Brain pericyte (primary cell): ENCODE measurements at regions not wholly inside any gene's neighbourhood (a gene's known extent, or its start where the extent isn't known, plus 50 kb on each side); places are given as distances from the start of the nearest gene placed in this dataset.

Experiments used
- DNase-seq: peaks from one replicate; pipeline ENCODE4 v3.0.0-alpha.2; 2012; ENCODE audit warnings: low read depth, low spot score

GRCh38 chr15:39176030-39176429 is 404.8 kb upstream of the THBS1 start:
- DNase-seq = no peak

GRCh38 chr15:39177561-39177960 is 403.3 kb upstream of the THBS1 start:
- DNase-seq = no peak

DNA sequence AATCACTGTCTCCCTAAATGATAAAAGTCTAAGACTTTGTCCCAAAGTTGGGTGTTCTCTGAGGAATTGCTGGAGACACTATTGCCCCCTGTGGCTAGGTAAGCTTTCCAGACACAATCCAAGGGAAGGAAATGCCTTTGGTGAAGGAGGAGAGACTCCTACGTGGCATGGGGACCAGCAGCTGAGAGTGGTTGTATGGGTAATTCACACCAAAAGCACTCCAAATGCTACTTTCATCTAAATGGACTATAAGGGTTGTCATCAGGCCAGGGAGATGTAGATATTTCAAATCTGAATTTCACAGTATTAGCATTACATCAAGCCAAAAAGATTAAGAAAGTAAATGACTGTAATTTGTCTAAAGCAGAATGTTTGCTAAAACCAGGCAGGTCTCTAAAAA is 400.8 kb upstream of the THBS1 start:
- DNase-seq = no peak

DNA sequence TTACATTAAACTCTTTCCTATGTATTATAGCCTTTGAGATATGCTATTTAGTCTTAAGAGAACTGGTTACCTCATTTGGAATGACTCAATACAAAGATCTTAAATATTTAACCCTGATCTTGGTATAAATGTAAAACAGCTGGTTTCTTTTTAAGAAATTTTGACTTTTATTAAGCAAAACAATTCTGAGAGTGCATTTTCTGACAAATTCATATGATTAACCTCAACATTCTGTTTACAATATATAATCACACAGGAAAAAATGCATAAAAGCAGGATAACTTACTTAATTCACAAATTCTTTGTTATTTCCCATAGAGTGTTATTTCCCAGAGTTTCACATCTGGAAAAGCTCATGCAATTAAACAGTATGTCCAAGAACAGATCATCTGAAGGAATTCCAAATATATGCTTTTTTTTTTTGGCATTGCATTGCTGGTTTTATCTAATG is 400.4 kb upstream of the THBS1 start:
- DNase-seq = no peak

- no peak for DNase-seq
These were observed 399.7 kb upstream of the THBS1 start for GRCh38 chr15:39181056-39181747.

GRCh38 chr15:39181940-39182339 is 398.9 kb upstream of the THBS1 start:
- no peak for DNase-seq

- no peak for DNase-seq
These were observed 397.6 kb upstream of the THBS1 start for GRCh38 chr15:39183164-39183881.

DNA sequence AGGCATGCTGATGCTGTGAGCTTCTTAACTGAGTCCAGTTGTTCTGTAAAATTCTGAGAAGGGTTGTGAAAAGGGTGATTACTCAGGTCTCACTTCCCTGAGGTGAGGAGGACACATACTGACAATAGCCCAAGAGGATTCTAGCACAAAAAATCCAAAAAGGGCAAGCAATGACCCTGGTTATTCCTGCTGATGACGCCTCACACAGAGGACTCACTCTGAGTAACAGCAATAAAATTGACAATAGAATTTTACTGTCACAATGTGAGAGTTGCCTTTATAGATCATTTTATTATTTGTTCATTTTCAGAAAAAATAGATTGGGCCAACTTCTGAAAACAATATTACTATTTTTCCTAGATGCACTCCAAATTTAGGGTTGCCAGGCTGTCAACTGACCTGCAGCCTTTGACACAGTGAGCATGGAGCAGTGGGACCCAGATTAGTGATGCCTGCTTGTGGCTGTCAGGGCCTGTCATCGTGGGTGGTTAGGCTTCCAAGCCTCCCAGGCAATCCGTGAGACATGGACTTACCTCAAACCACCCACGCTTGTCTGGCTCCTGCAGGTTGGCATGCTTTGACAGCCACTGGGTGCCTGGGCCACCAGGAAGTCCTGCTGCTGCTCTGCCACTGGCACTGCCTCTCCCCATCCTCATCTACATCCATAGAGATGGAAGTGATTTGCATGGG is 396.0 kb upstream of the THBS1 start:
- DNase-seq = no peak

DNA sequence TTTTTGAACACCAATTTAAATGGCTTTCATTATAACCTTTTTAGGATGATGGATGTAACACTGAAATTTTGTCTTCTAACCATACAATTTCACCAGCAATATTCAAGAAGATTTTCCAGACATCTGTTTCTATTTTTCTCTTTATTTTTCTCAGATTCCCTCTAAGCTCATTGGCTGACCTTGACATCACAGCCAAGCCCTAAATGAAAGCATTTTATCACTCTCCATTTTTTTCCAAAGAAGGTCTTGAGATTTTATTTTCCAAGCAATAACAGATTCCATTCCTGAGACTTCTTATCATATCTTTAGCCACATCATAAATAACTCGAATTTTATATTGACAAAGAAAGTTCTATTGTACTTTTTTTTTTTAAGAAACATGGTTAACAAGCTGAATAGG is 392.6 kb upstream of the THBS1 start:
- DNase-seq = no peak

DNA sequence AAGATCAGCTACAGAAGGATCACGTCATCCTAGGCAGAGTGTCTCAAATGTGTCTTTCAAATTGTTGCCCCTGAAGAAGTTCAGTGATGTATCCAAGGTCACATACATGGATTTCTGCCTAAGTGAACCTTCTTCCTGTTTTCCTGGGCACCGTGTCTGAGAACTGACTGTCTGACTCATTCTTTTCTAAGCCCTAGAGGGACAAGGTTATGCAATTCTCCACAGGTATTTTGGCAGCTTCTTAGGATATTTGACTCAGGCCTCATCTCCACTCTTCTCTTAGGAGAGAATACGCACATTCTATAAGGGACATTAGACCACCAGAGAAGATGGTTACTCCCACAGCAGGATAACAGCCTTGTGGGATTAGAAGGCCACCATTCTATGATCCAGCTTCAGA is 391.9 kb upstream of the THBS1 start:
- DNase-seq = peak; percentile 71

DNA sequence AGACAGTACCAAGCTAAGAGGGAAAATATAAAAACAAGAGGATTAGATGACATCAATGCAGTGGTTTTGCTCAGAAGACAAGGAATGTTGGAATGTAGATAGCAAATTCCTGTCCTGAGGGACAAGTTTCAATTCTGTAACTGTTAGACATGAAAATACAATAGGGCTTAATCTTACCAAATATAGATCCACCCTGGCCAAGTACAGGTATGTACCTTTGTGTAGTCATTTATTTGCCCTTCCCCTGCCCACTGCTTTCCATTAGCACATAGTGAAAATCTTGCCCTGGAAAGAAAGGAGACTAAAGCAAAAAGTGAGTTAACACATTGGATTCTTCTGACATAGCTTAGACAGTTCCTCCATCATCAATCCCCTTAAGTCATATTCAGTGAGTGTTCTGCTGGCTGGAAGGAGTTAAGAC is 389.0 kb upstream of the THBS1 start:
- DNase-seq = no peak

DNA sequence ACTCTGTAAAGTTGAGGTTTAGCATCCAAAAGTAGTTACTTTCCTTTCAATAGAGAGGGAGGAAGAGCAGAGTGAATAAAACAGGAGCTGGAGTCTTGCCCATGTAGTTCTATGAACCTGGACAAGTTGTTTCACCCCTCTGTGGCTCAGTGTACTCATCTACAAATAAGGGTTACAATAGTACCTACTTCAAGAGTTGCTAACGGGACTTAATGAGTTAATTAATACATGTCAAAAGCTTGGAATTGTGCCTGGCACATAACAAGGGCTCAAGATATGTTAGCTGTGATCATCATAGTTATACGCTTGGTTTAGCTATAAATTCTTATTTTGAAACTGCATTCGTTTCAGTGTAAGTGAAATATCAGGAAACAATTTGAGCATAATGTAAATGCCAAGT is 388.5 kb upstream of the THBS1 start:
- DNase-seq = no peak

GRCh38 chr15:39192979-39193560 is 387.8 kb upstream of the THBS1 start:
- DNase-seq = no peak

DNA sequence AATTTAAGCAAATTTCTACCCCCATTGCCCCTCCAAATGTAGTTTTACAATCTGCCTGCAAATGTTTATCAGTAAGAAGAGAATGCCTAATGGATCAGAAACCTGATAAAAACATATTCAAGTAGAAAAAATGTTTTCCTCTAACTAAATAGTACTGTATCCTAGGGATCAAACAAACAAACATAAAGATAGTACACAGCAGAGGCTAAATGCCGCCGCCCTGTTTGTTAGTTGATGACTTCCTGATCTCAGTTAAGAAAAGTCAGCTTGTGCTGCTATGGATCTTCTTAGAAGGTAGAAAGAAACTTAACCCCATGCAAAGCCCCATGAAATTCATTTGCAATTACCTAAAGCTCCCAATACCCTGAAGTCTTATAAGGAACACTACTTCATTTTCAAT is 387.3 kb upstream of the THBS1 start:
- DNase-seq = no peak

DNA sequence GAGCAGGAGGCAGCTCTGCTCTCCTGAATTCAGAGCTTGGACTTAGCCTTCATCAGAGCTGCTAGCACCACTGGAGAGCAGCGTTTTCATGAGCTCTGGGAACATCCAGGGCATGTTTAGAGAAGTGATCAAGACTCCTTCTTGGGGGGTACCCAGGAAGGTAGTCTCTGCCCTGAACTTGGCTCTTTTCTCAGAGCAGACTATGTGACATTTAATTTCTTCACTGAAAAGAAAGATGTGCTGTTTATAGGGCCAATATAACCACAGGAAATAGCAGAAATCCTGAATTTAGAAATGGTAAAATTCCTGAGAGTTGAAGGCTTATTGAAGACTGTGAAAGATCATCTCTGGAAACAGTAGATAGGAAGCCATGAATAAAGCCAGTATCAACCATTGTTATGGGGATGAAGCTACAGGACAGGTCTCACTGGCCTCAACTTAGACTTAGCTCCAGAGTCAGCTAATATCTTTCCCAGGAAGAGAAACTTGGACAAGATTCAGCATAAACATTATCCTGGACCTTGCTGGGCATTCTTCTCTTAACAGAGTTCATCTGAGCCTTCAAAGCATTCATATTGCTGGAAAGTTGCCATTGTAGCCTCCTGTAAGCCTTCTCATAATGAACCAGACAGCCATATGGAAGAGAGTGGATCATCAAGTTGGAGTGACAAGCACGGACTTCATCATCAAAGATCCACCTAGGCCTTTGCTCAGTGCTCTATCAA is 386.6 kb upstream of the THBS1 start:
- DNase-seq = no peak

- DNase-seq = no peak
These were observed 384.9 kb upstream of the THBS1 start for GRCh38 chr15:39195961-39196486.

DNA sequence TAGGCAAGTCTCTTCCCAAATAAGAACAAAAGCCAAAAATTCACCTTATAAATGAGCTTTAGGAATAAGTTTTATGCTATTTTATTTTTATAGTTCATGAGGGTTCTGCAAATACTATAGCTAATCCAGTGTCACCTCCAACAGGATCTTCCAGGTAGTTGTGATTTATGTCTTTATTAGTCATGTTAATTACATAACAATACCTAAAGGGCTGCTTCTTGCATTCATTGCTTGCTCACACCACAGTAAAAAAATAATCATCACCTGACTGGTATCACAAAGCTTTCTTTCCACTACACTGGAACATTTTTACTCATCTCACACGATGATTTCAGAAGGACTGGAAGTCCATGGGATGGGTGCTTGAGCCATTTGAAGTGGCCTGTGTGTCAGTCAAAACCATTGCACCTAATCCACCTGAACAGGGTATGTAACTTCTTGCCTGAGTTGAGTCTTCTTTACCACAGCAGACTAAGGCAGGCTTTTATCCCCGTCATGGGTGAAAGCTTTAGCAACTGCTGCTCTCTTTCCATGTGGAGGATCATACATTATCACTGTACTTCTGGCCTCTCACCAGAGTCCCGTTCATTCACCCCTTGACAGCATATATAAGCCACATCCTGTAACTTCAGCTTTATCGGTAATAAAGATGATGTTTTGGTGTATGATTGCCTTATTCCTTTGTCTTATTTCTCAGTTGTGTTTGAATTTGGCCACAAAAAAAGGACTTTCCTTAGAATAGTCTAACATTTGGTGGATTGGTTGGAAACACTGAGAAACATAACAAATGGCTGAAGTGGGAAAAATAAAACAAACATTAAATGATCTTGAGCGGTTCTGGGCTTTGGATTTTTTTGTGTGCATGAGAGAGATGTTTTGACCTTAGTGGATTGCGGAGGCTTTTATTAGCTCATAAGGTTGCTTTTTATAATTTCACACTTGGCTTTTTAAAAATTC is 382.6 kb upstream of the THBS1 start:
- DNase-seq = no peak

DNA sequence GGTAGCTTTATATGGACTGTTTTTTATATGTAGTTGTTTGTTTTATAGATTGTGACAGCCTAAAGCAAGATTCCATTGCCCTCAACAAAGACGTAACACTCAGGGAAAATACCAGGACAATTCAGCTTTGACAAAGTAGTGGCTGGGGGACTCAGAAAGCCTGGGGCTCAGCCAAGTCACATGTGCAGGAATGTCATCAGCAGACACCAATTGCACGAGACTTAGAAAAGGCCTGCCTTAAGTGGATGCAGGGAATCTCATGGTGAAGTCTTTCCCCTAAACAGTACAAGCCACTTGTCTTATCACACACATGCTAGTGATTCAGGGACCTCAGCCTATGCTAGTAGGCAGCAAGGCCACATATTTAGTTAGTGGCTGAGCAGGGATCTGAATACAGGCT is 381.8 kb upstream of the THBS1 start:
- no peak for DNase-seq

DNA sequence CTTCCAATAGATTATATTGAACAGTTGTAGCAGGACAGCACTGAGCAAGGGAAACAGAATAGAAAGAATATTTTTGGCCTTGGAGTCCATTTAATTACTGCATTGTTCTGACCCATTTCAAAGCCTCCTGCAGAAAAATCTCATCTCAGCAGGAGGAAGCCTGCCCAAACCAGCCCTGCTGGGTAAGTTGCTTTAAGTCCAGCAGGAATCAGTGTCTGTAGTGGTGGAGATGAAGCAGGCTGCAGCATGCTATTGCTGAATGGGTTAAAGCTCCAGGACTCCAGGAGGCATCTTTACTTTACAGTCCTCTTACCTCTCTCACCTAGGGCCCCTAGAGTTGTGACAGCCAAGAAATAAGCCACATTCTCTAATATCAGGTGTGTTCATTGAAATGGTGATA is 380.3 kb upstream of the THBS1 start:
- no peak for DNase-seq

DNA sequence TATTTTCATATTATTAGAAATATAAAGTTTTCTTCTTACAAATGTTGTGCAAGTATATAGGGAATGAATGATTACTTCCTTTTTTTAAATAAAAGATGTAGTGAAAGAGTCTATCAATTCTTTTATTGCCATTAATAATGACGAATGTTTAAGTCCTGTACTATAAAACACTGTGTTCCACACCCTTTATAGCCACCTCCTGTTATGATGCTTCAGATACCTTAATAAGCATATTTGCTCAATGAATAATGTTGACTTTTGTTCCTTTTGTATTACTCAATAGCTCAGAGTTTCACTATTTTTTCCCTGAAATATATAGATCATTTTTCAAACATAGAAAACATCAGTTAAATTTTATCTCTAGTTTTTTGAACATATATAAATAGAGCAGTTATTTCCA is 378.2 kb upstream of the THBS1 start:
- no peak for DNase-seq
